ENCODE measurements at regions not wholly inside any gene's neighbourhood (a gene's known extent, or its start where the extent isn't known, plus 50 kb on each side); places are given as distances from the start of the nearest gene placed in this dataset.

DNA sequence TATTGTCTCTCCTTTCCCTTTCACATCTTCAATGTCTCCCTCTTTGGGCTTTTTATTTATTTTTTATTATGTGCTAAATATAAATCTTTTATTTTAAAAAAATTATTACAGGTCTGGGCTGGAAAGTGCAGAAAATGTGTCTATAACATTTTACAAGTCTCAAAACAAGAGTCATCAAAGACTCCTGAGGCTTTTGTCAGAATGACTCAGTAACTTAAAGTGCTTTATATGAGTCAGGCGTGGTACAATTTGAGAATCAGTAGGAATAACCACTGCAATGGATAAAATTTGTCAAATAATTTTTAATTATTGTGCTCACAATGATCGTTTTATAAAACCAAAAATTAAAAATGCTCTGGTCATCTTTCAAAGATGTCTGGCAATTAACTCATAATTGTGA lies 193.9 kb downstream of the MMUT start:
- Histone ChIP-seq H3K27me3 (no peaks in the 10 kb centered on the region), H3K36me3 (no peaks in the 10 kb centered on the region)
- DNase-seq: no peak

DNA sequence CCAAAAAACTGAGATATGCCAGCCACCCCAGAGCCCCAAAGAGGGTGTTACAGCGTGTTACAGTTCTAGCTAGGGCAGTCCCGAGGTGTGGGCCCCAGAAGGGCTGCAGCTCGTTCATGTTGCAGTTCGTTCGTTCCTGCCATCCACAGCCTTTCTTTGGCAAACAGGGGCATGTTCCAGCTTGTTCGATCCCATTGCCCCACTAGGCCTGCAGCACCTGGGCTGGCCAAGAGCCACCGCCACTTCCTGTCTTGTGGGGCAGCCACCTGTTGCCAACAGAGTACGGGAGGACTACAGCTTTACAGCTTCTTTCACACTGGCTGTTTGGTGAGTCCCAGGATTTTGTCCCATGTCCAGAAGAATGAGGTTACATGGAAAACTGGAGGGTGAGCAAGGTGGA lies 198.1 kb downstream of the MMUT start:
- H3K36me3 ChIP-seq: no peaks in the 10 kb centered on the region
- no peaks in the 10 kb centered on the region for H3K9me3 ChIP-seq
- H3K27me3 ChIP-seq: no peaks in the 10 kb centered on the region
- H3K4me3 ChIP-seq (ENCODE audit: low read depth, low read length): no peak overlapping the region
- DNase-seq: no peak
- H3K4me1 ChIP-seq: no peaks in the 10 kb centered on the region
- TF ChIP-seq, protein P1, sequence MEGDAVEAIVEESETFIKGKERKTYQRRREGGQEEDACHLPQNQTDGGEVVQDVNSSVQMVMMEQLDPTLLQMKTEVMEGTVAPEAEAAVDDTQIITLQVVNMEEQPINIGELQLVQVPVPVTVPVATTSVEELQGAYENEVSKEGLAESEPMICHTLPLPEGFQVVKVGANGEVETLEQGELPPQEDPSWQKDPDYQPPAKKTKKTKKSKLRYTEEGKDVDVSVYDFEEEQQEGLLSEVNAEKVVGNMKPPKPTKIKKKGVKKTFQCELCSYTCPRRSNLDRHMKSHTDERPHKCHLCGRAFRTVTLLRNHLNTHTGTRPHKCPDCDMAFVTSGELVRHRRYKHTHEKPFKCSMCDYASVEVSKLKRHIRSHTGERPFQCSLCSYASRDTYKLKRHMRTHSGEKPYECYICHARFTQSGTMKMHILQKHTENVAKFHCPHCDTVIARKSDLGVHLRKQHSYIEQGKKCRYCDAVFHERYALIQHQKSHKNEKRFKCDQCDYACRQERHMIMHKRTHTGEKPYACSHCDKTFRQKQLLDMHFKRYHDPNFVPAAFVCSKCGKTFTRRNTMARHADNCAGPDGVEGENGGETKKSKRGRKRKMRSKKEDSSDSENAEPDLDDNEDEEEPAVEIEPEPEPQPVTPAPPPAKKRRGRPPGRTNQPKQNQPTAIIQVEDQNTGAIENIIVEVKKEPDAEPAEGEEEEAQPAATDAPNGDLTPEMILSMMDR (IDR thresholded peaks at IDR 0.05; ENCODE audit: low read depth, low read length): no peak

More for the DNA sequence above, 193.9 kb downstream of the MMUT start:
- Histone ChIP-seq H3K4me3 (ENCODE audit: low read depth, low read length) (no peak overlapping the region), H3K9me3 (no peaks in the 10 kb centered on the region; the same call in 1 of the 2 replicates), H3K4me1 (no peaks in the 10 kb centered on the region)
- TF ChIP-seq, protein P1 (IDR thresholded peaks at IDR 0.05; ENCODE audit: low read depth, low read length): no peak

DNA sequence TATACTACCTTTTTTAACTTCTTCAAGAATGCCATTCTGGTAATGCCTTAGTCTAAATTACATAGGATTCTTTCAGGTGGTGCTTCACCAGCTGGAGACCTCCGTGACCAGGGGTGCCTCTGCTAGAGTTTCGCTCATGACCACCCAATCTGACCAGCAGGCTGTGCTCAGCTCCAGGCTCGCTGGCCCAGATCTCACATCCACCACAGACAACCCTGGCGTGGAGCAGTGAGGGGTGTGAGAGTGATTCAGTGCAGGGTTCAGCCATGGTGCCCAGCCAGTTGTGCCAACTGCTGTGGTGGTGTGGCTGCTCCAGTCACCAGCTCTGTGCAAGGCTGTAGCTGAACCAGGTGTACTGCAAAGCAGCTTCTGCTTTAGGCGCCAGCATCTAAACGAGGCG lies 198.6 kb downstream of the MMUT start:
- Histone ChIP-seq H3K4me1 (no peaks in the 10 kb centered on the region), H3K9me3 (no peaks in the 10 kb centered on the region), H3K4me3 (ENCODE audit: low read depth, low read length) (no peak overlapping the region), H3K36me3 (no peaks in the 10 kb centered on the region), H3K27me3 (no peaks in the 10 kb centered on the region)
- DNase-seq: no peak
- TF ChIP-seq, protein P1 (IDR thresholded peaks at IDR 0.05; ENCODE audit: low read depth, low read length): no peak

DNA sequence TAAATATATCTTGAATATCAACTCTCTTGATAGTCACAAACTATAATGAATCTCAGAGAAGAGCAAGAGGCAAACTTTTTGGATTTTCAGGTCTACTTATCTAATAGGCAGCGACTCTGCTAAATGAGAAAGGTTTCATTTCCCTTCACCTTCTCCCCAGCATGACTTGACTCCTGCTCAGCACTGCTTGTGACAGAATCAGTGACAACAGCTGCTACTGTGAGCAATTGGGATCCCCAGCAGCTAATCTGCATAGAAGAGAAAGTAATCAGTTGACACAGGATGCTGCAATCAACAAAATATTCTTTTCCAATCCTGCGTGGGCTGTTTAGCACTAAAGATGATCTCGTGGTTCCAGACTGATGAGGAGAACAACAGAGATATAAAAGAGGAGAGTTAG lies 205.5 kb downstream of the MMUT start:
- DNase-seq: no peak
- no peaks in the 10 kb centered on the region for H3K9me3 ChIP-seq
- no peaks in the 10 kb centered on the region for H3K36me3 ChIP-seq
- no peaks in the 10 kb centered on the region for H3K4me1 ChIP-seq
- no peak overlapping the region for H3K4me3 ChIP-seq (ENCODE audit: low read depth, low read length)
- H3K27me3 ChIP-seq: no peaks in the 10 kb centered on the region
- TF ChIP-seq, protein P1 (IDR thresholded peaks at IDR 0.05; ENCODE audit: low read depth, low read length): no peak

DNA sequence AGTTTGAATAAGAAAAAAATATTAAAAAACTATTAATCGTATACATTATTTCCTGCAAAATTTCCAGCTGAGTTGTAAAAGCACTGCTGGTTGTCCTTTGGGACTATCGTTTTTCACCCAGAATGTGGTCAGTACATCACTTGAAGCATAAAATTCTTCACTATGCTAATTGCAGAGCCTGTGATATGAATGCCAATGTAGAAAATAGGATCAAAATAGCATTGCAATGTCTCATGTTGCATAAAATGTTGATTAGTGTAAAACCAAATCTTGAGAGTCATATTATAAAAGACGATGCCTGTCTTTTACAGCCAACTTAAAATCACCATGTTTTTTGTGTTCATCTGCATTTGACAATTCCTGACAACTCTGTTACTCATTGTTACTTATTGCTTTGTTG lies 207.7 kb downstream of the MMUT start:
- Histone ChIP-seq H3K36me3 (no peaks in the 10 kb centered on the region), H3K4me3 (ENCODE audit: low read depth, low read length) (no peak overlapping the region), H3K4me1 (no peaks in the 10 kb centered on the region), H3K27me3 (no peaks in the 10 kb centered on the region), H3K9me3 (no peaks in the 10 kb centered on the region)
- no peak for DNase-seq
- TF ChIP-seq, protein P1 (IDR thresholded peaks at IDR 0.05; ENCODE audit: low read depth, low read length): no peak

DNA sequence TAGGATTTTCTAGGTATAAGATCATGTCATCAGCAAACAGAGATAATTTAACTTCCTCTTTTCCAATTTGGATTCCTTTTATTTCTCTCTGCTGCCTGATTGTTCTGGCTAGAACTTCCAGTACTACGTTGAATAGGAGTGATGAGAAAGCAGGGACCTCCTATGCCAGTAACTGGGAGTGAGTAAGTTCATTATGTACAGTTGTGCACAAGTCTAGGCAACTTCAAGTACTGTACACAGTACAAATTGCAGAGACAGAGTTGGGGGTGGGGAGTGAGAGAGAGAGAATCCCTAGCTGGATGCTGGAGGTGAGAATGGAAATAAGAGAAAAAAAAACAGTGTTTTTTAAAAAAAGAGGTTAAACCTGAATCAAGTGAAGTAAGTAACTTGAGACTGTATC lies 210.2 kb downstream of the MMUT start:
- Histone ChIP-seq H3K4me3 (ENCODE audit: low read depth, low read length) (no peak overlapping the region), H3K9me3 (no peaks in the 10 kb centered on the region), H3K36me3 (no peaks in the 10 kb centered on the region), H3K27me3 (no peaks in the 10 kb centered on the region), H3K4me1 (no peaks in the 10 kb centered on the region)
- TF ChIP-seq, protein P1 (IDR thresholded peaks at IDR 0.05; ENCODE audit: low read depth, low read length): no peak
- no peak for DNase-seq
